GM20000 (cell line): ENCODE measurements at regions not wholly inside any gene's neighbourhood (a gene's known extent, or its start where the extent isn't known, plus 50 kb on each side); places are given as distances from the start of the nearest gene placed in this dataset.

ENCODE experiments used
- DNase-seq: peaks from one replicate; pipeline ENCODE4 v3.0.0; 2012; ENCODE audit warnings: low spot score
- TF ChIP-seq, protein P1 (sequence below): IDR thresholded peaks from 2 replicates; pipeline ENCODE4 v1.5.1; 2012; ENCODE audit warnings: mild to moderate bottlenecking, control low read depth; ENCODE audit errors: extremely low read depth, missing control alignments

DNA sequence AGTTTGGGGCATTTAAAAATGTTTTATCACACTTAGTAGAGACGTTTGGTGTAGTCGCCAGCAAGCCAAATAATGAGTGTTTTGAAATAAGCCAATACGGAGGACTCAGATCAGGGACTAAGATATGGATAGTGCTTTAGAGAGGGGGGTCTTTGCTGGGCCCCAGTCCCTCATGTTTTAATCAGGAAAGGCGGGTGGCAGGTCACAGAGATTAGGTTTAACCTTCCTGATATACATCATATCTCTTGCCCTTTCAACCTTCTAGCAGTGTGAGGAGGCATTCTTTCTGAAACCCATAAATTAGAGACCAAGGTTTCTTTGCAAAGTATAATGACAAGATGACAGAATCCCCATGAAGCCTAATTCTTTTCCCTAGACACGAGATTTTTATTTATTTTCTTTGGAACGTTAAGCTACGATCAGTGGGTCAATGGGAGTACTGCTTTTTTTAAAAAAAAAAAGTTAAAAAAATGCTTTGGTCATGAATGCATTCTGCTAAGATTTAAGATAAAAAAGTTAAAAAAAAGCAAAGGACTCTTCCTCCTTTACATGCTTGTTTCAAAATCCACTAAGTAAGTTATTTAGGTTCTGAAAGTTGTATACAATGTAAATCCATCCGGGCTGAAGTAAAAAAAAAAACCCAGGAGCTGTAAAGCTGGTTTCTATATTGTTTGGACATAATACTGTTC lies 572.1 kb upstream of the SALL1 start:
- TF ChIP-seq, protein P1, sequence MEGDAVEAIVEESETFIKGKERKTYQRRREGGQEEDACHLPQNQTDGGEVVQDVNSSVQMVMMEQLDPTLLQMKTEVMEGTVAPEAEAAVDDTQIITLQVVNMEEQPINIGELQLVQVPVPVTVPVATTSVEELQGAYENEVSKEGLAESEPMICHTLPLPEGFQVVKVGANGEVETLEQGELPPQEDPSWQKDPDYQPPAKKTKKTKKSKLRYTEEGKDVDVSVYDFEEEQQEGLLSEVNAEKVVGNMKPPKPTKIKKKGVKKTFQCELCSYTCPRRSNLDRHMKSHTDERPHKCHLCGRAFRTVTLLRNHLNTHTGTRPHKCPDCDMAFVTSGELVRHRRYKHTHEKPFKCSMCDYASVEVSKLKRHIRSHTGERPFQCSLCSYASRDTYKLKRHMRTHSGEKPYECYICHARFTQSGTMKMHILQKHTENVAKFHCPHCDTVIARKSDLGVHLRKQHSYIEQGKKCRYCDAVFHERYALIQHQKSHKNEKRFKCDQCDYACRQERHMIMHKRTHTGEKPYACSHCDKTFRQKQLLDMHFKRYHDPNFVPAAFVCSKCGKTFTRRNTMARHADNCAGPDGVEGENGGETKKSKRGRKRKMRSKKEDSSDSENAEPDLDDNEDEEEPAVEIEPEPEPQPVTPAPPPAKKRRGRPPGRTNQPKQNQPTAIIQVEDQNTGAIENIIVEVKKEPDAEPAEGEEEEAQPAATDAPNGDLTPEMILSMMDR = no peak
- no peak for DNase-seq

DNA sequence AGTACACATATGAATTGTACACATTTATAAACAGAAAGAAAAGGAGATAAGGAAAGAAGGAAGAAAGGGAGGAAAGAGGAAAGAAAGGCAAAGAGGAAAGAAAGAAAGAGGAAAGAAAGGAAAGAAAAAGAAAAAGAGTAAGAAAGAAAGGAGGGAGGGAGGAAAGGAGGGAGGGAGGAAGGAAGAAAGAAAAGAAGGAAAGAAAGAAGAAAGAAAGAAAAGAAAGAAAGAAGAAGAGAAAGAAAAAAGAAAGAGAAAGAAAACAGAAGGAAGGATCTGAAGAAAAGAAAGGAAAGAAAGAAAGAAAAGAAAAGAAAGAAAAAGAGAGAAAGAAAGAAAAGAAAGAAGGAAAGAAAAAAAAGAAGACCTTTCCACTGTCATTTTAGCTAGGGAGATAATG lies 571.4 kb upstream of the SALL1 start:
- TF ChIP-seq, protein P1 = no peak
- no peak for DNase-seq

DNA sequence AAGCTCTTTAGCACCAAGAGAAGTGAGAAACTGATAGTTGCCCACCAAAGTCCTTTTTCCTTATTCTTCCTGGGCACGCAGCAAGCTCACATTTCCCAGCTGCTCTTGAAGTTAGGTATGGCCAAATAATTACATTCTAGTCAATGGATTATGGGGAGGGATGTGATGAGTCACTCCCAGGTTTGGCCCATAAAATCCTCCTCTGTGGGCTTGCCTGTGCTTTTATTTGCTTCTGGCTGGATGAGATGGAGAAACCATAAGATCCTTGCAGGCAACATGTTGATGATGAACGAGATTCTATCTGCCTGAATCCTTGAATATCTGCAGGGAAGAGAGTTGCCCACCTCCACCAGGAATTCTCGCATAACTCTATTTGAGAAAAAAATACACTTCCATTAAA lies 568.3 kb upstream of the SALL1 start:
- TF ChIP-seq, protein P1 = no peak
- DNase-seq = no peak

DNA sequence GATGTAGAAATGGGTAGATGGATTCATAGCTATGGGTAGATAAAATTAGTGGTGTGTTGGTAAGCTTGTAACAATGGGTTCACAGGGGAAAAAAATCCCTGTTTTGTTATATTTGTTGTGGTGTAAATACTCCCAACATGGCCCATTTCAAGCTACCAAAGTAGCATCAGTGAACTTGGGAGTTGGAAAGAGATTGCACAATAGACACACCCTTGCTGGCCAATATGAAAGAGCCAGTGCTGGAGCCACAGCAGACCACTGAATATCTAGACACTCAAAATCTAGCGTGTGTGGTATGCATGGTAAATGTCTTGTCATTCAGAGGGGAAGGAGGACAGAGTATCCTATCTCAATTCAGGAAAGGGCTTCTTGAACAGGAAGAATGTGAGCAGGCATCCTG lies 565.1 kb upstream of the SALL1 start:
- TF ChIP-seq, protein P1 = no peak
- DNase-seq = no peak

DNA sequence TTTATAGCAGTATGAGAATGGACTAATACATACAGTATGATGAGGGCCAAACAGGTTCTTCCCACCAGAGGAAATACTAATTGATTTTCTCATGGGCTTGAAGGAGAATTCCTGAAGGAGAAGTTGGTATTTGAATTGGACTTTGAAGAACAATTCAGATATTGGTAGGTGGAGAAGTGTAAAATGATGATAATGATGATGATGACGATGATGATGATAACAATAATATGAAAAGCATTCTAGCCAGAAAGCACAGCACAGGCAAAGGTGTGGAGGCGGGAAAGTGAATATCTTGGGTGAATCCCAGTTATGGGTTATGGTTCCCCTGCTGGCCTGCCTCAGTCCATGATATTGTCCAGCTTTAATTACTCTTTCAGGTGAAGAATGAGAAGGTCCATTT lies 562.4 kb upstream of the SALL1 start:
- TF ChIP-seq, protein P1 = no peak
- no peak for DNase-seq

DNA sequence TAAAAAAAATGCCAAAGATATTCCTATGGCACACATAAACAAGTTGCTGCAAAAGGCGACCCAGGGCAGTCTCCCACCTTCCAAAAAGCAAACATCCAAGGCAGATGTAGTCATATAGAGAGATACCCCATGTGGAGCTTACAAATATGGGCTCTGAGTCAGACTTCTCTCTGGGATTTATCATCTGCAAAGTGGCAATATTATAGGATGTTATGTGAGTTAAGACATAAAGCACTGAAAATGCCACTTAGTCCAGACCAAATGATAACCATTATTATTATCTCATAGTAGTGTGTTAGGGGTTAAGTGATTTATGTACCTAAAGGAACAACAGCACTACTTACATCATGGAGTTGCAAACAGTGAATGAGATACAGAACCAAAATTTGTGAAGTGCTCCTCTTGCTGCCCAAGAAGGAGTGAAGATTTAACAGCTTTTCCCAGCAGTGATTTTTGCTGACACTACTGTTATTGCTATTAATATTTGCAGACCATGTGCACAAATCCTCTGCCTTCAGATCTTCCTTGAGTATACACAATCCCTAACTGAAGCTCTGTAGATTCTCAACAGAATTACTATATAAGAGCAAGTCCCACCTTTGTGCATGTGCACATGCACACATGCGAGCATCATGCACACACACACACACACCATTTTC lies 560.0 kb upstream of the SALL1 start:
- DNase-seq = no peak
- TF ChIP-seq, protein P1 = no peak

DNA sequence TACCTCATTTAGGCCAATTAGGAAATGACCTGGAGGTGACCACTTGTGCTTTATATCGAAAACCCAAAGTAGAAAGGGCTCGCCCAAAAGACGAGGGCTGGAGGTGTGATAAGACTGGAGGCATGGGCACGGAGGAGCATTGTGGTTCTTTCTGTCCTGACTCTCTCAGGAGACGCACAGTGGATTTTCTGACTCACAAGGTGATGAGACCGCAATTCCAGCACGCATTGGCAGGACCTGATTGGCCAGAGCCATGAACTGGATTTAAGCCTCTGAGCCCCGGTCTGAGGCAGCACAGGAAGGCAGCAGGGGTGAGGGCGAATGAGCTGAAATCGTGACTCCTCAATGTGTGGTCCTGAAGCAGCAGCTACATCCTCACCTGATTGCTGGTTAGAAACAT lies 559.1 kb upstream of the SALL1 start:
- TF ChIP-seq, protein P1 = no peak
- DNase-seq = no peak
